Fibroblast of lung (primary cell): ENCODE measurements at regions not wholly inside any gene's neighbourhood (a gene's known extent, or its start where the extent isn't known, plus 50 kb on each side); places are given as distances from the start of the nearest gene placed in this dataset.

Experiments used
- DNase-seq, 2 donors: peaks; one replicate each; pipeline versions ENCODE4 v3.0.0 to v3.0.0-alpha.2; 2010; ENCODE audit warnings: low read depth in 2 of 2
- H2AFZ ChIP-seq: 2 replicates; pipeline ENCODE4 v1.5.1; 2012; ENCODE audit warnings: low read length, control low read depth, inconsistent platforms
- H3K27ac ChIP-seq: 2 replicates; pipeline ENCODE4 v1.5.1; 2011; ENCODE audit warnings: low read length, control low read depth; ENCODE audit not compliant: insufficient read depth
- H3K27me3 ChIP-seq: 2 replicates; pipeline ENCODE4 v1.5.1; 2011; ENCODE audit warnings: mild to moderate bottlenecking, low read length; ENCODE audit not compliant: control insufficient read depth, insufficient read depth
- H3K36me3 ChIP-seq: 2 replicates; pipeline ENCODE4 v1.5.1; 2011; ENCODE audit warnings: low read length; ENCODE audit not compliant: control insufficient read depth, insufficient read depth
- H3K4me1 ChIP-seq: 2 replicates; pipeline ENCODE4 v1.5.1; 2011; ENCODE audit warnings: low read length; ENCODE audit not compliant: control insufficient read depth, insufficient read depth; ENCODE audit errors: extremely low read depth
- H3K4me2 ChIP-seq: 2 replicates; pipeline ENCODE4 v1.5.1; 2011; ENCODE audit warnings: low read length, control low read depth; ENCODE audit not compliant: insufficient read depth; ENCODE audit errors: extremely low read depth
- H3K4me3 ChIP-seq, 4 experiments: fragments of 200-600 bp in 1 of 4; sonication (generic) in 1 of 4; replicated peaks in 1 of 4; 2 replicates each; pipeline ENCODE4 v1.5.1; 2011 to 2016; ENCODE audit warnings: low read length in 4 of 4, low read depth in 3 of 4, mild to moderate bottlenecking in 3 of 4, control low read depth in 2 of 4, inconsistent platforms in 1 of 4, mixed read lengths in 1 of 4; ENCODE audit not compliant: insufficient read depth in 1 of 4; ENCODE audit errors: control extremely low read depth in 1 of 4
- H3K79me2 ChIP-seq: 2 replicates; pipeline ENCODE4 v1.5.1; 2012; ENCODE audit warnings: mild to moderate bottlenecking, low read length, inconsistent platforms; ENCODE audit not compliant: control insufficient read depth, insufficient read depth
- H3K9ac ChIP-seq: 2 replicates; pipeline ENCODE4 v1.5.1; 2011; ENCODE audit warnings: mild to moderate bottlenecking, low read length, control low read depth; ENCODE audit not compliant: insufficient read depth
- H3K9me3 ChIP-seq: 2 replicates; pipeline ENCODE4 v1.5.1; 2012; ENCODE audit warnings: low read depth, low read length; ENCODE audit not compliant: control insufficient read depth, insufficient read depth
- H4K20me1 ChIP-seq: 2 replicates; pipeline ENCODE4 v1.5.1; 2011; ENCODE audit warnings: low read length; ENCODE audit not compliant: control insufficient read depth, insufficient read depth; ENCODE audit errors: extremely low read depth
- EZH2 ChIP-seq: IDR thresholded peaks from 2 replicates; pipeline ENCODE4 v1.5.1; 2012; ENCODE audit warnings: low read length, control low read depth, mild to moderate bottlenecking; ENCODE audit errors: missing control alignments
- TF ChIP-seq, protein P1 (sequence below), 2 donors: IDR thresholded peaks in 1 of 2; conservative IDR thresholded peaks in 1 of 2; 1 replicate in 1 of 2; 2 replicates in 1 of 2; pipeline ENCODE4 v1.5.1; 2011 to 2012; ENCODE audit warnings: low read length in 2 of 2, control low read depth in 1 of 2, inconsistent platforms in 1 of 2, low read depth in 1 of 2, mild to moderate bottlenecking in 1 of 2

DNA sequence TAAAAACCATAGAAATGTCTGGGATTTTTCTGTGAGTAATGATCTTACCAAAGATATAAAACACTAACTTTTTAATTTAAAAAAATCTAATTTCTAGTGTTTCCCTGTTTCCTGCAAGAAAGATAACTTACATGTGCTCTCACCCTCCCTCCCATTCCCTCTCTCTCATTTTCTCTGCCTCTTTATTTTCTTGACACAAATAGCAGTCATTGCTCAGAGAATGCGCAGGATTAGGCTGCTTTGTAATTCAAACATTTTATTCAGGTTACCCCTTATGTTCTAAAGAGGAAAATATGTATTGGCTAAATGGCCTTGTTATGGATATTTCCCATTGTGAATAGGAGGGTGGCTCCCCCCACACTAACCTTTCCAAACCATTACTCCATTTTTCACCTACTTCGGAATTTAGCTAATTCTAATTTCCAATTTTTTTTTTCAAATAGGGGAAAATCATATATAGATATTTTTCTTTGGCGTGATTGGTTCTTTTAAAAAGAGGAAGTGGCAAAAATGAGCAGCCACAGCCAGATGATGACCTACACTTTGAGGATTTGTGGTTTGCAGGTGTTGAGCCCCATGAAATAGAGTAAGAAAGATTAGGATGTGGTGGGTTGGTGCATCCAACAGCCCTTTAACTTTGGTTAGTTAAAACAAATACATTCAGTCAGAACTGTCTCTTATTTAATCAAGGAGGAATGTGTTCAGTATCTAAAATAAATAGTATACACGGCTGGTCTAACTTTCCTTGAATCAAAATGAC lies 554.4 kb downstream of the IGSF11 start:
- no peaks in the 10 kb centered on the region for H3K9me3 ChIP-seq
- no peak overlapping the region for H3K9ac ChIP-seq
- no peaks in the 10 kb centered on the region for H3K4me1 ChIP-seq
- TF ChIP-seq, protein P1, sequence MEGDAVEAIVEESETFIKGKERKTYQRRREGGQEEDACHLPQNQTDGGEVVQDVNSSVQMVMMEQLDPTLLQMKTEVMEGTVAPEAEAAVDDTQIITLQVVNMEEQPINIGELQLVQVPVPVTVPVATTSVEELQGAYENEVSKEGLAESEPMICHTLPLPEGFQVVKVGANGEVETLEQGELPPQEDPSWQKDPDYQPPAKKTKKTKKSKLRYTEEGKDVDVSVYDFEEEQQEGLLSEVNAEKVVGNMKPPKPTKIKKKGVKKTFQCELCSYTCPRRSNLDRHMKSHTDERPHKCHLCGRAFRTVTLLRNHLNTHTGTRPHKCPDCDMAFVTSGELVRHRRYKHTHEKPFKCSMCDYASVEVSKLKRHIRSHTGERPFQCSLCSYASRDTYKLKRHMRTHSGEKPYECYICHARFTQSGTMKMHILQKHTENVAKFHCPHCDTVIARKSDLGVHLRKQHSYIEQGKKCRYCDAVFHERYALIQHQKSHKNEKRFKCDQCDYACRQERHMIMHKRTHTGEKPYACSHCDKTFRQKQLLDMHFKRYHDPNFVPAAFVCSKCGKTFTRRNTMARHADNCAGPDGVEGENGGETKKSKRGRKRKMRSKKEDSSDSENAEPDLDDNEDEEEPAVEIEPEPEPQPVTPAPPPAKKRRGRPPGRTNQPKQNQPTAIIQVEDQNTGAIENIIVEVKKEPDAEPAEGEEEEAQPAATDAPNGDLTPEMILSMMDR (conservative IDR thresholded peaks at IDR 0.05 in 1 of 2, IDR thresholded peaks at IDR 0.05 in 1 of 2; ENCODE audit: low read depth in 1 of 2, low read length in 2 of 2): no peak
- no peak for TF ChIP-seq EZH2
- no peak overlapping the region for H3K27ac ChIP-seq
- H3K27me3 ChIP-seq: no peaks in the 10 kb centered on the region
- no peak overlapping the region for H3K4me2 ChIP-seq
- no peak overlapping the region for H2AFZ ChIP-seq
- no peak overlapping the region for H3K4me3 ChIP-seq
- DNase-seq: no peak
- no peaks in the 10 kb centered on the region for H3K36me3 ChIP-seq
- no peaks in the 10 kb centered on the region for H4K20me1 ChIP-seq
- H3K79me2 ChIP-seq: no peaks in the 10 kb centered on the region

DNA sequence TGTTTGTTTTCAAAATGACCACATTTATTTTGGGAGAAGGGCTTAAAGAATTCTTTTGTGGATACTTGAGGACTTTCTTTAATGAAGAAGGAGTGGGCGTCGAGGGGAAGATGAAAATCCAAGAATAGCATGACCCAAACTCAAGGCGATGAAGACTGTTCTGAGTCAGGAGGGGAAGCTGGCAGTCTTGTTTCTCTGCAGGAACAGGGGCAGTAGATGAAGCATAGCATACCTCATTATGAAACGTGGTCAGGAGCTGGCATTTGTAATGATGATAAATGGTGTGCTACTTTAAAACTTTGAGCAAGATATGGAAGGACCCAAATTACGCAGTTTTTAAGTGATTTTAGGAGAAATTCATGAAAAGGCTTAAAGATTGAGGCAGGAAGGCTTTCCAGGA lies 549.0 kb downstream of the IGSF11 start:
- Histone ChIP-seq H3K4me3 (no peak overlapping the region), H3K4me1 (no peaks in the 10 kb centered on the region), H4K20me1 (no peaks in the 10 kb centered on the region), H3K9me3 (no peaks in the 10 kb centered on the region), H3K4me2 (no peak overlapping the region), H3K27me3 (no peaks in the 10 kb centered on the region), H3K9ac (no peak overlapping the region), H3K36me3 (no peaks in the 10 kb centered on the region), H2AFZ (no peak overlapping the region), H3K79me2 (no peaks in the 10 kb centered on the region), H3K27ac (no peak overlapping the region)
- no peak for DNase-seq
- TF ChIP-seq, protein P1 (conservative IDR thresholded peaks at IDR 0.05 in 1 of 2, IDR thresholded peaks at IDR 0.05 in 1 of 2; ENCODE audit: low read depth in 1 of 2, low read length in 2 of 2): no peak
- TF ChIP-seq EZH2: no peak

DNA sequence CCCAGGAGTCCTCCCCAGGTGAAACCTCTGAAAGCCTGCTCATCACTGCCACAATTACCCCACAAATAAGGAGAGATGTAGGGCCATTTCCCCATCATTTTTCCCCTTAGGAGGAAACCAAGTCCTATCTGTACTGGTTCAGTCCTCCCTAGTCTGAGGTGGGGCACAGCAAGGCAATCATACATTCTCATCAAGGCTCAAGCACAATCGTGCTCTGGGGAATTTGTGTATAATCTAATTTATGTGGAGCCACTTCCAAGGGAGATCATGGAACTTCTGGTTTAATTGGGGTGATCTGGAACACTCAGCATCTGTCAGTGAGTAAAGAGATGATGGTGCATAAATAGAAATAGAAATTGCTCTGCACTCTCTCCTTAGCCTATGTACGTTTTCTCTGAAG lies 546.9 kb downstream of the IGSF11 start:
- no peaks in the 10 kb centered on the region for H3K36me3 ChIP-seq
- H3K9me3 ChIP-seq: no peaks in the 10 kb centered on the region
- no peak overlapping the region for H3K9ac ChIP-seq
- no peaks in the 10 kb centered on the region for H3K79me2 ChIP-seq
- H2AFZ ChIP-seq: no peak overlapping the region
- no peak overlapping the region for H3K27ac ChIP-seq
- H4K20me1 ChIP-seq: no peaks in the 10 kb centered on the region
- DNase-seq: no peak
- TF ChIP-seq, protein P1 (conservative IDR thresholded peaks at IDR 0.05 in 1 of 2, IDR thresholded peaks at IDR 0.05 in 1 of 2; ENCODE audit: low read depth in 1 of 2, low read length in 2 of 2): no peak
- TF ChIP-seq EZH2: no peak
- no peaks in the 10 kb centered on the region for H3K27me3 ChIP-seq
- H3K4me1 ChIP-seq: no peaks in the 10 kb centered on the region
- no peak overlapping the region for H3K4me2 ChIP-seq
- no peak overlapping the region for H3K4me3 ChIP-seq
